Fibroblast of skin of left quadriceps (primary cell): ENCODE measurements at regions not wholly inside any gene's neighbourhood (a gene's known extent, or its start where the extent isn't known, plus 50 kb on each side); places are given as distances from the start of the nearest gene placed in this dataset.
"Not testable (repeated sequence)": the region's sequence is repeated elsewhere in the genome, so short reads cannot be mapped to it uniquely, and the experiment has no call there.

Source experiments
- DNase-seq, 2 experiments: peaks; one replicate each; pipeline ENCODE4 v3.0.0-alpha.2; 2013; ENCODE audit warnings: low read depth in 2 of 2

GRCh38 chr16:79897453-79898146, 297.1 kb upstream of the MAF start:
- DNase-seq = no peak

- no peak for DNase-seq
Observed at GRCh38 chr16:79897104-79897452, 296.5 kb upstream of the MAF start.

- no peak for DNase-seq
Observed at GRCh38 chr16:79895917-79896203, 295.3 kb upstream of the MAF start.

GRCh38 chr16:79895053-79895916, 294.7 kb upstream of the MAF start:
- no peak for DNase-seq

GRCh38 chr16:79893445-79893844, 292.9 kb upstream of the MAF start:
- DNase-seq = no peak

- DNase-seq = no peak
Observed at GRCh38 chr16:79892278-79892677, 291.7 kb upstream of the MAF start.

- no peak for DNase-seq
Observed at GRCh38 chr16:79891458-79891857, 290.9 kb upstream of the MAF start.

- no peak for DNase-seq
Observed at GRCh38 chr16:79887541-79888540, 287.3 kb upstream of the MAF start.

- no peak for DNase-seq
Observed at GRCh38 chr16:79885320-79885719, 284.8 kb upstream of the MAF start.

GRCh38 chr16:79883494-79883893, 283.0 kb upstream of the MAF start:
- DNase-seq = no peak

GRCh38 chr16:79882340-79883005, 281.9 kb upstream of the MAF start:
- no peak for DNase-seq

- not testable (repeated sequence) for DNase-seq
Observed at GRCh38 chr16:79881107-79881506, 280.6 kb upstream of the MAF start.

- DNase-seq = no peak
Observed at GRCh38 chr16:79876332-79876730, 275.8 kb upstream of the MAF start.

GRCh38 chr16:79874391-79874790, 273.9 kb upstream of the MAF start:
- no peak for DNase-seq

- no peak for DNase-seq
Observed at GRCh38 chr16:79873825-79874224, 273.3 kb upstream of the MAF start.

GRCh38 chr16:79871906-79872305, 271.4 kb upstream of the MAF start:
- no peak for DNase-seq

- no peak for DNase-seq
Observed at GRCh38 chr16:79870016-79870886, 269.7 kb upstream of the MAF start.

- DNase-seq = no peak
Observed at GRCh38 chr16:79869304-79870015, 268.9 kb upstream of the MAF start.

- DNase-seq = no peak
Observed at GRCh38 chr16:79868841-79869240, 268.3 kb upstream of the MAF start.

- no peak for DNase-seq
Observed at GRCh38 chr16:79867425-79867997, 267.0 kb upstream of the MAF start.
